ENCODE measurements at regions not wholly inside any gene's neighbourhood (a gene's known extent, or its start where the extent isn't known, plus 50 kb on each side); places are given as distances from the start of the nearest gene placed in this dataset.

- no peaks in the 10 kb centered on the region for H3K4me1 Mint-ChIP-seq
- H3K27me3 Mint-ChIP-seq = no peaks in the 10 kb centered on the region
- no peak overlapping the region for H3K9ac ChIP-seq (ENCODE audit: low read length)
- no peak overlapping the region for H2AFZ ChIP-seq (ENCODE audit: insufficient read depth, low read depth, low read length, poor library complexity, severe bottlenecking)
- no peaks in the 10 kb centered on the region for H4K20me1 ChIP-seq (ENCODE audit: control insufficient read depth, insufficient read depth, low read length, poor library complexity, severe bottlenecking)
- no peaks in the 10 kb centered on the region for H3K9me3 Mint-ChIP-seq (ENCODE audit: insufficient read depth)
- no peak for DNase-seq
- intact Hi-C loops (cut with micrococcal nuclease) = no loop called here
- H3K27ac ChIP-seq (ENCODE audit: low read length in 2 of 2) = no peak overlapping the region
- ChIA-PET POLR2A (no interaction called here), CTCF (no interaction called here)
- peaks cover 0 to 1% (median 0%) of the 10 kb centered on the region in 3 donors for H3K9me3 ChIP-seq (ENCODE audit: control extremely low read depth in 1 of 3, control insufficient read depth in 2 of 3, insufficient read depth in 1 of 3, low read length in 2 of 3)
- no peaks in the 10 kb centered on the region for H3K27me3 ChIP-seq (replicated peaks in 1 of 4; ENCODE audit: control extremely low read depth in 1 of 4, control insufficient read depth in 3 of 4, insufficient read depth in 4 of 4, low read length in 3 of 4)
- WGBS (ENCODE audit: insufficient coverage) = no CpG with 5 or more reads among the region's 1 CpG
- H3K4me3 ChIP-seq (ENCODE audit: control extremely low read depth in 1 of 5, extremely low read depth in 1 of 5, insufficient read depth in 1 of 5, low read depth in 2 of 5, low read length in 4 of 5) = no peak overlapping the region
- H3K79me2 ChIP-seq (ENCODE audit: control insufficient read depth, insufficient read depth, low read length) = no peaks in the 10 kb centered on the region
- H3K4me1 ChIP-seq (ENCODE audit: control insufficient read depth in 2 of 2, insufficient read depth in 2 of 2, low read length in 2 of 2) = no peaks in the 10 kb centered on the region
- ATAC-seq (ENCODE audit: low read depth) = no peak
- H3K4me2 ChIP-seq (replicated peaks; ENCODE audit: low read depth, low read length, poor library complexity, severe bottlenecking) = no peak overlapping the region
- no peak overlapping the region for H3K4me3 Mint-ChIP-seq
- H3K36me3 ChIP-seq (replicated peaks in 1 of 2; ENCODE audit: control extremely low read depth in 1 of 2, control insufficient read depth in 1 of 2, extremely low read depth in 1 of 2, insufficient read depth in 2 of 2, low read length in 1 of 2) = no peaks in the 10 kb centered on the region
- H3K27ac Mint-ChIP-seq = no peak overlapping the region
- TF ChIP-seq, protein P1, sequence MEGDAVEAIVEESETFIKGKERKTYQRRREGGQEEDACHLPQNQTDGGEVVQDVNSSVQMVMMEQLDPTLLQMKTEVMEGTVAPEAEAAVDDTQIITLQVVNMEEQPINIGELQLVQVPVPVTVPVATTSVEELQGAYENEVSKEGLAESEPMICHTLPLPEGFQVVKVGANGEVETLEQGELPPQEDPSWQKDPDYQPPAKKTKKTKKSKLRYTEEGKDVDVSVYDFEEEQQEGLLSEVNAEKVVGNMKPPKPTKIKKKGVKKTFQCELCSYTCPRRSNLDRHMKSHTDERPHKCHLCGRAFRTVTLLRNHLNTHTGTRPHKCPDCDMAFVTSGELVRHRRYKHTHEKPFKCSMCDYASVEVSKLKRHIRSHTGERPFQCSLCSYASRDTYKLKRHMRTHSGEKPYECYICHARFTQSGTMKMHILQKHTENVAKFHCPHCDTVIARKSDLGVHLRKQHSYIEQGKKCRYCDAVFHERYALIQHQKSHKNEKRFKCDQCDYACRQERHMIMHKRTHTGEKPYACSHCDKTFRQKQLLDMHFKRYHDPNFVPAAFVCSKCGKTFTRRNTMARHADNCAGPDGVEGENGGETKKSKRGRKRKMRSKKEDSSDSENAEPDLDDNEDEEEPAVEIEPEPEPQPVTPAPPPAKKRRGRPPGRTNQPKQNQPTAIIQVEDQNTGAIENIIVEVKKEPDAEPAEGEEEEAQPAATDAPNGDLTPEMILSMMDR (IDR thresholded peaks at IDR 0.05) = no peak
- no peak for TF ChIP-seq EZH2 (IDR thresholded peaks at IDR 0.05; ENCODE audit: borderline replicate concordance, insufficient read depth, low read depth, low read length, poor library complexity, severe bottlenecking)
Observed at GRCh38 chr13:37954191-37954590, 84.6 kb upstream of the TRPC4 start.

DNA sequence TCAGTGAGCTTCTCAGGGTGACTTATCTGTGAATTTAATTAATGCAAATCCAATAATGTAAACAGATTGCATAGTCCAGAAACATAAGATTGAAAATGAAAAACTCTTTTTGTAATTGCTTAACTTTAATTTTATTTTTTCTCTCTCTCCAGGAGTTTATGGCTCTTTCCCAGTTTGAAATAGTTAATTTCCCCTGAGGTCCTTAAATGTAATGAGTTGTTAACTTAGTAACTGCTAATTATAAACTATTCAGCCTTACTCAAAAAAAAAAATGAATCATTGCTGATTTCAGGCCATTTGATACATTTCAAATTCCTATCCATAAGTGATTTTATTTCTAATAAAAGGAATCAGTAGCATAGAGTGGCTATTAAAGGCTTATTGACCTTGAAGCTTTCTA, 84.1 kb upstream of the TRPC4 start:
- no peak for DNase-seq
- no peak overlapping the region for H3K4me2 ChIP-seq (replicated peaks; ENCODE audit: low read depth, low read length, poor library complexity, severe bottlenecking)
- TF ChIP-seq EZH2 (IDR thresholded peaks at IDR 0.05; ENCODE audit: borderline replicate concordance, insufficient read depth, low read depth, low read length, poor library complexity, severe bottlenecking) = no peak
- TF ChIP-seq, protein P1 (IDR thresholded peaks at IDR 0.05) = no peak
- H3K27me3 ChIP-seq (replicated peaks in 1 of 4; ENCODE audit: control extremely low read depth in 1 of 4, control insufficient read depth in 3 of 4, insufficient read depth in 4 of 4, low read length in 3 of 4) = no peaks in the 10 kb centered on the region
- H3K9ac ChIP-seq (ENCODE audit: low read length) = no peak overlapping the region
- peaks cover 0 to 1% (median 0%) of the 10 kb centered on the region in 3 donors for H3K9me3 ChIP-seq (ENCODE audit: control extremely low read depth in 1 of 3, control insufficient read depth in 2 of 3, insufficient read depth in 1 of 3, low read length in 2 of 3)
- ATAC-seq (ENCODE audit: low read depth) = no peak
- intact Hi-C loops (cut with micrococcal nuclease) = no loop called here
- no peak overlapping the region for H3K4me3 Mint-ChIP-seq
- H2AFZ ChIP-seq (ENCODE audit: insufficient read depth, low read depth, low read length, poor library complexity, severe bottlenecking) = no peak overlapping the region
- no peaks in the 10 kb centered on the region for H3K4me1 ChIP-seq (ENCODE audit: control insufficient read depth in 2 of 2, insufficient read depth in 2 of 2, low read length in 2 of 2)
- no peak overlapping the region for H3K27ac ChIP-seq (ENCODE audit: low read length in 2 of 2)
- H3K4me3 ChIP-seq (ENCODE audit: control extremely low read depth in 1 of 5, extremely low read depth in 1 of 5, insufficient read depth in 1 of 5, low read depth in 2 of 5, low read length in 4 of 5) = no peak overlapping the region
- H3K4me1 Mint-ChIP-seq = no peaks in the 10 kb centered on the region
- no peaks in the 10 kb centered on the region for H4K20me1 ChIP-seq (ENCODE audit: control insufficient read depth, insufficient read depth, low read length, poor library complexity, severe bottlenecking)
- no peaks in the 10 kb centered on the region for H3K36me3 ChIP-seq (replicated peaks in 1 of 2; ENCODE audit: control extremely low read depth in 1 of 2, control insufficient read depth in 1 of 2, extremely low read depth in 1 of 2, insufficient read depth in 2 of 2, low read length in 1 of 2)
- no peak overlapping the region for H3K27ac Mint-ChIP-seq
- CTCF ChIA-PET = no interaction called here
- H3K27me3 Mint-ChIP-seq = no peaks in the 10 kb centered on the region
- POLR2A ChIA-PET = no interaction called here
- no peaks in the 10 kb centered on the region for H3K9me3 Mint-ChIP-seq (ENCODE audit: insufficient read depth)
- no peaks in the 10 kb centered on the region for H3K79me2 ChIP-seq (ENCODE audit: control insufficient read depth, insufficient read depth, low read length)
